Neural cell (in vitro differentiated cells): ENCODE measurements at regions not wholly inside any gene's neighbourhood (a gene's known extent, or its start where the extent isn't known, plus 50 kb on each side); places are given as distances from the start of the nearest gene placed in this dataset.
A peak's percentile ranks its signal among the peaks of the same experiment; 100 is the strongest.

Source experiments
- H2AFZ ChIP-seq: fragments of 200-600, 300-800 bp; sonication (generic), shearing (Covaris generic); 2 replicates; pipeline ENCODE4 v1.6.0; 2014; ENCODE audit warnings: low read depth, mild to moderate bottlenecking, antibody characterized with exemption, low read length, moderate library complexity
- H3F3A ChIP-seq: fragments of 200-600 bp; shearing (Covaris generic); 2 replicates; pipeline ENCODE4 v1.6.1; 2016; ENCODE audit warnings: mild to moderate bottlenecking, moderate library complexity, mixed read lengths, antibody characterized with exemption, low read length; ENCODE audit not compliant: insufficient read depth, poor library complexity, severe bottlenecking
- H3K27ac ChIP-seq: fragments of 200-600, 300-800 bp; sonication (generic), shearing (Covaris generic); 2 replicates; pipeline ENCODE4 v1.5.1; 2014; ENCODE audit warnings: mild to moderate bottlenecking, low read length, moderate library complexity
- H3K27me3 ChIP-seq: fragments of 300-800, 200-600 bp; sonication (generic), shearing (Covaris generic); 2 replicates; pipeline ENCODE4 v1.6.0; 2014; ENCODE audit warnings: mild to moderate bottlenecking, low read depth, low read length, moderate library complexity; ENCODE audit not compliant: insufficient read depth
- H3K36me3 ChIP-seq: fragments of 300-800, 200-600 bp; sonication (generic), shearing (Covaris generic); 2 replicates; pipeline ENCODE4 v1.5.1; 2014; ENCODE audit warnings: mild to moderate bottlenecking, antibody characterized with exemption, low read length, moderate library complexity; ENCODE audit not compliant: insufficient read depth
- H3K4me2 ChIP-seq: fragments of 300-800, 200-600 bp; sonication (generic), shearing (Covaris generic); 2 replicates; pipeline ENCODE4 v1.6.0; 2014; ENCODE audit warnings: mild to moderate bottlenecking, low read length
- H3K4me3 ChIP-seq: fragments of 300-800, 200-600 bp; sonication (generic), shearing (Covaris generic); 2 replicates; pipeline ENCODE4 v1.5.1; 2014; ENCODE audit warnings: mild to moderate bottlenecking, low read length, moderate library complexity
- H3K79me2 ChIP-seq: fragments of 200-600 bp; shearing (Covaris generic); replicated peaks from 2 replicates; pipeline ENCODE4 v1.6.0; 2014; ENCODE audit warnings: mild to moderate bottlenecking, low read length, moderate library complexity; ENCODE audit not compliant: insufficient read depth
- H3K9ac ChIP-seq: fragments of 300-800, 200-600 bp; sonication (generic), shearing (Covaris generic); 2 replicates; pipeline ENCODE4 v1.6.1; 2016; ENCODE audit warnings: mild to moderate bottlenecking, low read length, mixed read lengths
- H3K9me2 ChIP-seq: fragments of 200-600 bp; shearing (Covaris generic); 2 replicates; pipeline ENCODE4 v1.6.1; 2016; ENCODE audit warnings: mild to moderate bottlenecking, low read length, mixed read lengths; ENCODE audit not compliant: insufficient read depth
- H3K9me3 ChIP-seq: fragments of 200-600, 300-800 bp; sonication (generic), shearing (Covaris generic); 2 replicates; pipeline ENCODE4 v1.6.1; 2016; ENCODE audit warnings: mild to moderate bottlenecking, mixed run types, low read length, moderate library complexity, mixed read lengths
- H4K20me1 ChIP-seq: fragments of 200-600 bp; shearing (Covaris generic); 2 replicates; pipeline ENCODE4 v1.6.1; 2016; ENCODE audit warnings: mild to moderate bottlenecking, mixed run types; ENCODE audit not compliant: insufficient read depth
- CTCF ChIP-seq: fragments of 450-650 bp; IDR thresholded peaks from 2 replicates; pipeline ENCODE4 v1.5.1; 2014; ENCODE audit warnings: antibody characterized with exemption, mild to moderate bottlenecking, moderate library complexity; ENCODE audit not compliant: poor library complexity, severe bottlenecking
- EP300 ChIP-seq: fragments of 450-650 bp; conservative IDR thresholded peaks from 2 replicates; pipeline ENCODE4 v1.6.1; 2014; ENCODE audit warnings: antibody characterized with exemption, mild to moderate bottlenecking, moderate library complexity; ENCODE audit not compliant: poor library complexity, severe bottlenecking
- EZH2 ChIP-seq: fragments of 200-600, 300-800 bp; shearing (Covaris generic), sonication (generic); IDR thresholded peaks from 2 replicates; pipeline ENCODE4 v1.6.1; 2014; ENCODE audit warnings: antibody characterized with exemption, low read length, borderline replicate concordance, mild to moderate bottlenecking; ENCODE audit not compliant: insufficient read depth, poor library complexity, severe bottlenecking
- MXI1 ChIP-seq: fragments of 450-650 bp; conservative IDR thresholded peaks from 2 replicates; pipeline ENCODE4 v1.6.1; 2014; ENCODE audit warnings: antibody characterized with exemption, mild to moderate bottlenecking; ENCODE audit not compliant: poor library complexity, severe bottlenecking
- POLR2AphosphoS5 ChIP-seq: IDR thresholded peaks from 2 replicates; pipeline ENCODE4 v1.6.1; 2012
- RAD21 ChIP-seq: fragments of 450-650 bp; conservative IDR thresholded peaks from 2 replicates; pipeline ENCODE4 v1.6.1; 2014; ENCODE audit warnings: antibody characterized with exemption, mild to moderate bottlenecking, moderate library complexity
- REST ChIP-seq: IDR thresholded peaks from 2 replicates; pipeline ENCODE4 v1.6.1; 2012; ENCODE audit warnings: borderline replicate concordance
- SMC3 ChIP-seq: fragments of 450-650 bp; conservative IDR thresholded peaks from 2 replicates; pipeline ENCODE4 v1.6.1; 2014; ENCODE audit warnings: antibody characterized with exemption, mild to moderate bottlenecking, moderate library complexity; ENCODE audit not compliant: poor library complexity
- TAF1 ChIP-seq: IDR thresholded peaks from 2 replicates; pipeline ENCODE4 v1.6.1; 2012; ENCODE audit warnings: low read depth

GRCh38 chr2:49270091-49270490 lies 115.8 kb upstream of the FSHR start:
- H3K9me3 ChIP-seq: no peaks in the 10 kb centered on the region
- H4K20me1 ChIP-seq: no peaks in the 10 kb centered on the region
- TF ChIP-seq MXI1: no peak
- TF ChIP-seq RAD21: no peak
- no peak for TF ChIP-seq SMC3
- TF ChIP-seq EZH2: no peak
- no peak for TF ChIP-seq EP300
- TF ChIP-seq CTCF: no peak
- TF ChIP-seq REST: no peak
- no peak for TF ChIP-seq POLR2AphosphoS5
- TF ChIP-seq TAF1: no peak
- no peaks in the 10 kb centered on the region for H3F3A ChIP-seq
- H3K4me2 ChIP-seq: no peak overlapping the region
- H3K36me3 ChIP-seq: no peaks in the 10 kb centered on the region
- H3K79me2 ChIP-seq: no peaks in the 10 kb centered on the region
- H3K9ac ChIP-seq: no peak overlapping the region
- H3K27ac ChIP-seq: peak overlapping the region; percentile 84
- no peak overlapping the region for H2AFZ ChIP-seq
- no peak overlapping the region for H3K4me3 ChIP-seq
- H3K27me3 ChIP-seq: no peaks in the 10 kb centered on the region
- no peaks in the 10 kb centered on the region for H3K9me2 ChIP-seq

GRCh38 chr2:49265471-49265870 lies 111.2 kb upstream of the FSHR start:
- no peak overlapping the region for H3K9ac ChIP-seq
- H3K4me3 ChIP-seq: no peak overlapping the region
- no peak for TF ChIP-seq RAD21
- no peak for TF ChIP-seq EZH2
- no peak for TF ChIP-seq MXI1
- no peak for TF ChIP-seq TAF1
- TF ChIP-seq POLR2AphosphoS5: no peak
- no peak for TF ChIP-seq REST
- TF ChIP-seq SMC3: no peak
- TF ChIP-seq CTCF: no peak
- TF ChIP-seq EP300: no peak
- no peak overlapping the region for H2AFZ ChIP-seq
- H3K36me3 ChIP-seq: no peaks in the 10 kb centered on the region
- H3K27ac ChIP-seq: no peak overlapping the region
- no peak overlapping the region for H3K4me2 ChIP-seq
- no peaks in the 10 kb centered on the region for H3K79me2 ChIP-seq
- no peaks in the 10 kb centered on the region for H3K9me3 ChIP-seq
- no peaks in the 10 kb centered on the region for H3K27me3 ChIP-seq
- no peaks in the 10 kb centered on the region for H4K20me1 ChIP-seq
- peaks cover 4% of the 10 kb centered on the region for H3F3A ChIP-seq
- no peaks in the 10 kb centered on the region for H3K9me2 ChIP-seq
